ENCODE measurements at regions not wholly inside any gene's neighbourhood (a gene's known extent, or its start where the extent isn't known, plus 50 kb on each side); places are given as distances from the start of the nearest gene placed in this dataset.

DNA sequence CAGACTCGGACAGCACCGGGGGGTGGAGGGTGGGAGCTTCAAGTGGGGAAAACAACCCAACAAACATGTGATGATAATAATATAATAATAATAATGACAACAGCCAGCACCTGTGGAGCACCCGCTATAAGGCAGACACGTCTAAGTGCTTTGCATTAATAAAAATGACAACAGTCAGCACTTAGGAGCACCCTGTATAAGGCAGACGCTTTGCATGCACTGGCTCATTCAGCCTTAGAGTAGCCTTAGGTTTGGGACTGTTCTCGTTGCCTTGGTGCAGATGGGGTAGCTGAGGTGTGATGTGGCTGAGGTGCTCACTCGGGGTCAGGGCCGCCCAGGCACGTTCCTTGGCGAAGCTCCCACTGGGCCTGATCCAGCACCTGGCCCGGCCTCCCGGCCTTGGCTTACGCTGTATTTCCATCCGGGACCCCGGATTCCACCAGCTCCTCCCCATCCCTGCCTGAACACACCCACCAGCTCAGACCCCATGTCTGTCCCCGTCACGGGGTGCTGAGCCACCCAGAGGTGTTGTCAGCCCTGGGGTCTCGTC is 144.0 kb upstream of the CIBAR2 start:
- no peak overlapping the region for H3K4me3 Mint-ChIP-seq
- H3K36me3 Mint-ChIP-seq: no peaks in the 10 kb centered on the region
- no peak overlapping the region for H3K27ac Mint-ChIP-seq

DNA sequence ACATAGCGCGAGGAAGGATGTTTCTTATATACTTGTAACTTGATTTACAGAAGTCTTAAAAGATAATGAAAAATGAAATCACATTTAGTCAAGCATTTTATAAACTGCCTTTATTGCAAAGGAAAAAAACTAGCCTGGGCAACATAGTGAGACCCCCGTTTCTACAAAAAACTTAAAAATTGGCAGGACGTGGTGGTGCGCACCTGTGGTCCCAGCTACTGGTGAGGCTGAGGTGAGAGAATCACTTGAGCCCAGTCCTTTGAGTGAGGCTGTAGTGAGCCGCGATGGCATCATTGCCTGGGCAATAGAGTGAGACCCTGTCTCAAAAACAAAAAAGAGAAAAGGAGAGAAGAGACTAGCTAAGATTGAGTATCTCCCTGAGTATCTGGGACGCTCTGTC is 145.2 kb upstream of the CIBAR2 start:
- H3K36me3 ChIP-seq (ENCODE audit: control insufficient read depth, insufficient read depth, low read length): no peaks in the 10 kb centered on the region
- Mint-ChIP-seq H3K27me3 (peaks cover 9% of the 10 kb centered on the region), H3K4me3 (no peak overlapping the region)

More for the DNA sequence above, 144.0 kb upstream of the CIBAR2 start:
- Histone ChIP-seq H3K4me3 (ENCODE audit: low read depth, low read length) (no peak overlapping the region), H3K27ac (ENCODE audit: insufficient read depth, low read length, poor library complexity, severe bottlenecking) (no peak overlapping the region), H3K4me1 (ENCODE audit: control insufficient read depth, insufficient read depth, low read length, poor library complexity, severe bottlenecking) (no peaks in the 10 kb centered on the region), H3K36me3 (ENCODE audit: control insufficient read depth, insufficient read depth, low read length) (no peaks in the 10 kb centered on the region), H3K9me3 (ENCODE audit: control insufficient read depth in 2 of 2, low read length in 2 of 2) (no peaks in the 10 kb centered on the region), H3K27me3 (ENCODE audit: control insufficient read depth, insufficient read depth, low read length) (no peaks in the 10 kb centered on the region)
- no peaks in the 10 kb centered on the region for H3K4me1 Mint-ChIP-seq
- ATAC-seq (ENCODE audit: low read depth in 2 of 2) (no peak), DNase-seq (no peak)
- peaks cover 5% of the 10 kb centered on the region for H3K27me3 Mint-ChIP-seq
- no peaks in the 10 kb centered on the region for H3K9me3 Mint-ChIP-seq

DNA sequence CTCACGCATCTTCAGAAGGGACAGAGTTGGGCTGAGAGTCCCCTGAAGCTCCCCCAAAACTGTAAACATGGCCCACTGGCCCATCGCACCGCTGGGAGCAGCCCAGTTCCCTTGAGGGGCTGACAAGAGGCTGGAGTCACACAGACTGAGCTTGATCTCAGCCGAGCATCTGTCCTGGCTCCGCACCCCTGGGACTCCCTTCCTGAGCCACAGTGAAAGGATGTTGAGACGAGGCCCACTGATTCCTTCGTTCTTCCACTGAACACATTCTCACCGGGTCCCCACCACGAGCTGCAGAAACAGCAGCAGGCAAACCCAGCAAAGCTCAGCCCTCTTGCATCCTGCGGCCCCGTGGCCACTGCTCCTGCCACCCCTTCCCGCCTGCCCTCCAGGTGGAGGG is 145.9 kb upstream of the CIBAR2 start:
- H3K4me3 Mint-ChIP-seq: no peak overlapping the region
- H3K4me1 Mint-ChIP-seq: peaks cover 0 to 3% (median 0%) of the 10 kb centered on the region in 4 donors
- H3K36me3 ChIP-seq (ENCODE audit: control insufficient read depth, insufficient read depth, low read length): no peaks in the 10 kb centered on the region
- H3K27me3 ChIP-seq (ENCODE audit: control insufficient read depth, insufficient read depth, low read length): no peaks in the 10 kb centered on the region
- no peaks in the 10 kb centered on the region for H3K36me3 Mint-ChIP-seq
- H3K27ac ChIP-seq (ENCODE audit: insufficient read depth, low read length, poor library complexity, severe bottlenecking): no peak overlapping the region
- DNase-seq: no peak
- H3K4me3 ChIP-seq (ENCODE audit: low read depth, low read length): no peak overlapping the region
- ATAC-seq (ENCODE audit: low read depth in 2 of 2): no peak
- H3K27me3 Mint-ChIP-seq: peaks cover 15% of the 10 kb centered on the region
- no peaks in the 10 kb centered on the region for H3K4me1 ChIP-seq (ENCODE audit: control insufficient read depth, insufficient read depth, low read length, poor library complexity, severe bottlenecking)
- no peak overlapping the region for H3K27ac Mint-ChIP-seq
- H3K9me3 ChIP-seq (ENCODE audit: control insufficient read depth in 2 of 2, low read length in 2 of 2): no peaks in the 10 kb centered on the region
- H3K9me3 Mint-ChIP-seq: no peaks in the 10 kb centered on the region

More for the DNA sequence above, 145.2 kb upstream of the CIBAR2 start:
- H3K27ac ChIP-seq (ENCODE audit: insufficient read depth, low read length, poor library complexity, severe bottlenecking): no peak overlapping the region
- no peaks in the 10 kb centered on the region for H3K9me3 ChIP-seq (ENCODE audit: control insufficient read depth in 2 of 2, low read length in 2 of 2)
- no peak overlapping the region for H3K27ac Mint-ChIP-seq
- ATAC-seq (ENCODE audit: low read depth in 2 of 2) (no peak), DNase-seq (no peak)
- no peaks in the 10 kb centered on the region for H3K36me3 Mint-ChIP-seq
- H3K9me3 Mint-ChIP-seq: no peaks in the 10 kb centered on the region
- H3K4me3 ChIP-seq (ENCODE audit: low read depth, low read length): no peak overlapping the region
- no peaks in the 10 kb centered on the region for H3K27me3 ChIP-seq (ENCODE audit: control insufficient read depth, insufficient read depth, low read length)
- H3K4me1 ChIP-seq (ENCODE audit: control insufficient read depth, insufficient read depth, low read length, poor library complexity, severe bottlenecking): no peaks in the 10 kb centered on the region
- peaks cover 0 to 3% (median 0%) of the 10 kb centered on the region in 4 donors for H3K4me1 Mint-ChIP-seq

DNA sequence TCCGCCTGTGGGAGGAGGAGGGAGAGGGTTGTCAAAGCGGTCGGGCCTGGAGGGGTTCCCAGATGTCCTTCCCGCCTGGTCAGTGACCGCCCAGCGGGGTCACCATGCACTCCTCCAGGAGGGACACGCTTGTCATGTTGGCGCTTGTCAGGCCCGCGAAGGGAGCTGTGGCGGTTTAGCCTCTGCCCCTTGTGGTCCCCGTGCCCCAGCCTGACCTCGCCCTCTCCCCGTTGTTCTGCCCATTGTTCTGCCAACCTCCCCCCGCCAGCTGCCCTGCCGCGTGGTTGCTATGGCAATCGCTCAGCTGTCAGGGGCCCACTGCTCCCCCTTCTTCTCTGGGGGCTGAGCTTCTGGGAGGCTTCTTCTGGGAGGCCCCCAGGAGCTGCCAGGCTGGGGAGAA is 146.4 kb upstream of the CIBAR2 start:
- DNase-seq (no peak), ATAC-seq (ENCODE audit: low read depth in 2 of 2) (no peak)
- no peaks in the 10 kb centered on the region for H3K4me1 ChIP-seq (ENCODE audit: control insufficient read depth, insufficient read depth, low read length, poor library complexity, severe bottlenecking)
- Mint-ChIP-seq H3K27me3 (peaks cover 16% of the 10 kb centered on the region), H3K4me3 (no peak overlapping the region), H3K4me1 (peaks cover 0 to 3% (median 0%) of the 10 kb centered on the region in 4 donors), H3K36me3 (no peaks in the 10 kb centered on the region), H3K9me3 (no peaks in the 10 kb centered on the region), H3K27ac (no peak overlapping the region)
- no peaks in the 10 kb centered on the region for H3K9me3 ChIP-seq (ENCODE audit: control insufficient read depth in 2 of 2, low read length in 2 of 2)
- H3K36me3 ChIP-seq (ENCODE audit: control insufficient read depth, insufficient read depth, low read length): no peaks in the 10 kb centered on the region
- H3K27me3 ChIP-seq (ENCODE audit: control insufficient read depth, insufficient read depth, low read length): no peaks in the 10 kb centered on the region
- H3K4me3 ChIP-seq (ENCODE audit: low read depth, low read length): no peak overlapping the region
- H3K27ac ChIP-seq (ENCODE audit: insufficient read depth, low read length, poor library complexity, severe bottlenecking): no peak overlapping the region

DNA sequence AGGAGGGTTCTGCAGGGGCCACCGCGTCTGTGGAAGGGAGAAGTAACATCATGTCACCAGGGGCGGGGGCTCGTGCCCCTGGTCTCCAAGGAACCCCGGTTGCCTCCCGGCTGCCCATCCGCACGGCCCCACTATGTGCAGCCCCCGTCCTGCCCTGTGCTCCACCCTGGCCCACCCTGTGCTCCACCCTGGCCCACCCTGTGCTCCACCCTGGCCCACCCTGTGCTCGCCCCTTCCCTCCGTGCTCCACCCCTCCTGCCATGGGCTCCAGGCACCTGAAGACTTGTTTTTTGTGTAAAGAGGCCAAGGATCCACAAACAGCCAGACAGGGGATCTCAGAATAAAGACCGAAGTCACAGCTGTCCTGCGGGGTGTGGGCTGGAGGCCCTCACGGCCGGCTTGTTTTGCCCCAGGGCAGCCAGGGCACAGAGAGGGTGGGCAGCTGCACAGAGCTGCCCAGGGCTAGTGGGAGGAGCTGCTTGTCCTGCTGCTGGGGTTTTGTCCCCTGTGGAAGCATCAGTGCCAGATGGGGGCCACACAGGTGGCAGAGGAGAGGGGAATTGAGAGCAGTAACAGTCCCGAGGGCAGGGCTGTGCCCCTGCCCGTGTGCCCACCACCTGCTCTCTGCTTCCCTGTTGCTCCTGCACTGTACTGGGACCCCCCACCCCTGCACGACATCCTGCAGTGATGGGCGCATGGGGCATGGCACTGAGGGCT is 147.0 kb upstream of the CIBAR2 start:
- H3K27me3 Mint-ChIP-seq: peaks cover 16% of the 10 kb centered on the region
- Histone ChIP-seq H3K4me3 (ENCODE audit: low read depth, low read length) (no peak overlapping the region), H3K27ac (ENCODE audit: insufficient read depth, low read length, poor library complexity, severe bottlenecking) (no peak overlapping the region), H3K9me3 (ENCODE audit: control insufficient read depth in 2 of 2, low read length in 2 of 2) (no peaks in the 10 kb centered on the region), H3K4me1 (ENCODE audit: control insufficient read depth, insufficient read depth, low read length, poor library complexity, severe bottlenecking) (no peaks in the 10 kb centered on the region), H3K27me3 (ENCODE audit: control insufficient read depth, insufficient read depth, low read length) (no peaks in the 10 kb centered on the region), H3K36me3 (ENCODE audit: control insufficient read depth, insufficient read depth, low read length) (no peaks in the 10 kb centered on the region)
- no peak overlapping the region for H3K4me3 Mint-ChIP-seq
- peaks cover 0 to 3% (median 0%) of the 10 kb centered on the region in 4 donors for H3K4me1 Mint-ChIP-seq
- no peaks in the 10 kb centered on the region for H3K9me3 Mint-ChIP-seq
- no peak overlapping the region for H3K27ac Mint-ChIP-seq
- ATAC-seq (ENCODE audit: low read depth in 2 of 2) (no peak), DNase-seq (no peak)
- H3K36me3 Mint-ChIP-seq: no peaks in the 10 kb centered on the region

DNA sequence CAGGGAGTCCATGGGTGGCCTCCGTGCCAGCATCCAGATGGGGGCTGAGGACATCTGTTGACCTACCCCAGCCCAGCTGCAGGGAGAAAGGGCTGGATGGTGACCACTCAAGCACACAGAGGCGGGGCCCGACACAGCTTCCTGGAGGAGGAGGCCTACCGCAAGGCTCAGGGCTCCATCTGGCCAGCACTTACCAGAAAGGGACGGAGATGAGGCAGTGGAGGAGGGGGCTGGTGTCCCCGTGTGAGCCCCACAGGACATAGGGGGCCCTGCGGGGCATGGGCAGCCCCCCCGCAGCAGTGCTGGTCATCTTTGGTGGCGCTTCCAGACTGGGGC is 147.5 kb upstream of the CIBAR2 start:
- Mint-ChIP-seq H3K27me3 (peaks cover 16% of the 10 kb centered on the region), H3K9me3 (no peaks in the 10 kb centered on the region), H3K36me3 (no peaks in the 10 kb centered on the region), H3K4me1 (peaks cover 0 to 3% (median 0%) of the 10 kb centered on the region in 4 donors), H3K4me3 (no peak overlapping the region), H3K27ac (no peak overlapping the region)
- no peaks in the 10 kb centered on the region for H3K4me1 ChIP-seq (ENCODE audit: control insufficient read depth, insufficient read depth, low read length, poor library complexity, severe bottlenecking)
- ATAC-seq (ENCODE audit: low read depth in 2 of 2): no peak
- DNase-seq: no peak
- no peaks in the 10 kb centered on the region for H3K27me3 ChIP-seq (ENCODE audit: control insufficient read depth, insufficient read depth, low read length)
- no peaks in the 10 kb centered on the region for H3K36me3 ChIP-seq (ENCODE audit: control insufficient read depth, insufficient read depth, low read length)
- no peak overlapping the region for H3K4me3 ChIP-seq (ENCODE audit: low read depth, low read length)
- no peaks in the 10 kb centered on the region for H3K9me3 ChIP-seq (ENCODE audit: control insufficient read depth in 2 of 2, low read length in 2 of 2)
- H3K27ac ChIP-seq (ENCODE audit: insufficient read depth, low read length, poor library complexity, severe bottlenecking): no peak overlapping the region

DNA sequence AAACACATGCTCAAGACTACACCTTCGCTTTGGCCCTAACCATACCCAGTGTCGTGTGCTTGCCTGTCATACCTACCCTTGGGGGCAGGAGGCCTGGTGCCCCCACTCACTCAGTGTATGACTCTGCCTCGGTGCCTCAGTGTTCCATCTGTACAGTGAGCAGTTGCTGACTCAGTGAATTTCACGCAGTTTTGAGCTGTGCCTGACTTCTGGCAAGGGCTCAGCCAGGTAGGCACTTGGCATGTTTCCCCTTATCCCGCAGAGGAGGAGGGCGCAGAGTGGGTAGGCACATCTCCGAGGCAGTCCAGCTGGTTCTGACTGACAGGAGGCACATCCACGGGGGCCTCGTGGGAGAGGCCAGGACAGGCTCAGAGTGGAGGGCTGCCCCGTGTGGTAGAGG is 148.9 kb upstream of the CIBAR2 start:
- H3K36me3 Mint-ChIP-seq: no peaks in the 10 kb centered on the region
- peaks cover 0 to 3% (median 0%) of the 10 kb centered on the region in 4 donors for H3K4me1 Mint-ChIP-seq
- peaks cover 16% of the 10 kb centered on the region for H3K27me3 Mint-ChIP-seq
- H3K9me3 Mint-ChIP-seq: no peaks in the 10 kb centered on the region
- no peak overlapping the region for H3K4me3 Mint-ChIP-seq
- H3K9me3 ChIP-seq (ENCODE audit: control insufficient read depth in 2 of 2, low read length in 2 of 2): no peaks in the 10 kb centered on the region
- ATAC-seq (ENCODE audit: low read depth in 2 of 2) (no peak), DNase-seq (no peak)
- H3K27me3 ChIP-seq (ENCODE audit: control insufficient read depth, insufficient read depth, low read length): no peaks in the 10 kb centered on the region
- no peak overlapping the region for H3K4me3 ChIP-seq (ENCODE audit: low read depth, low read length)
- no peaks in the 10 kb centered on the region for H3K4me1 ChIP-seq (ENCODE audit: control insufficient read depth, insufficient read depth, low read length, poor library complexity, severe bottlenecking)
- no peak overlapping the region for H3K27ac ChIP-seq (ENCODE audit: insufficient read depth, low read length, poor library complexity, severe bottlenecking)
- H3K27ac Mint-ChIP-seq: no peak overlapping the region
- no peaks in the 10 kb centered on the region for H3K36me3 ChIP-seq (ENCODE audit: control insufficient read depth, insufficient read depth, low read length)

All from CD4-positive, CD25-positive, alpha-beta regulatory T cell (primary cell).